ENCODE measurements at regions not wholly inside any gene's neighbourhood (a gene's known extent, or its start where the extent isn't known, plus 50 kb on each side); places are given as distances from the start of the nearest gene placed in this dataset.

- no peak for ATAC-seq
- H3K4me1 ChIP-seq = no peaks in the 10 kb centered on the region
- H3K27ac ChIP-seq = no peak overlapping the region
- no peaks in the 10 kb centered on the region for H3K27me3 ChIP-seq (ENCODE audit: low read depth)
- H3K9me3 ChIP-seq = no peaks in the 10 kb centered on the region
- no peaks in the 10 kb centered on the region for H3K36me3 ChIP-seq
- intact Hi-C loops (cut with DNase I) = no loop called here
- no peak for DNase-seq
- TF ChIP-seq, protein P1, sequence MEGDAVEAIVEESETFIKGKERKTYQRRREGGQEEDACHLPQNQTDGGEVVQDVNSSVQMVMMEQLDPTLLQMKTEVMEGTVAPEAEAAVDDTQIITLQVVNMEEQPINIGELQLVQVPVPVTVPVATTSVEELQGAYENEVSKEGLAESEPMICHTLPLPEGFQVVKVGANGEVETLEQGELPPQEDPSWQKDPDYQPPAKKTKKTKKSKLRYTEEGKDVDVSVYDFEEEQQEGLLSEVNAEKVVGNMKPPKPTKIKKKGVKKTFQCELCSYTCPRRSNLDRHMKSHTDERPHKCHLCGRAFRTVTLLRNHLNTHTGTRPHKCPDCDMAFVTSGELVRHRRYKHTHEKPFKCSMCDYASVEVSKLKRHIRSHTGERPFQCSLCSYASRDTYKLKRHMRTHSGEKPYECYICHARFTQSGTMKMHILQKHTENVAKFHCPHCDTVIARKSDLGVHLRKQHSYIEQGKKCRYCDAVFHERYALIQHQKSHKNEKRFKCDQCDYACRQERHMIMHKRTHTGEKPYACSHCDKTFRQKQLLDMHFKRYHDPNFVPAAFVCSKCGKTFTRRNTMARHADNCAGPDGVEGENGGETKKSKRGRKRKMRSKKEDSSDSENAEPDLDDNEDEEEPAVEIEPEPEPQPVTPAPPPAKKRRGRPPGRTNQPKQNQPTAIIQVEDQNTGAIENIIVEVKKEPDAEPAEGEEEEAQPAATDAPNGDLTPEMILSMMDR (IDR thresholded peaks at IDR 0.05) = no peak
- H3K4me3 ChIP-seq = no peak overlapping the region
Observed at GRCh38 chr4:14315129-14315528, 687.2 kb upstream of the CPEB2 start.

- Histone ChIP-seq H3K36me3 (no peaks in the 10 kb centered on the region), H3K9me3 (no peaks in the 10 kb centered on the region), H3K27me3 (ENCODE audit: low read depth) (no peaks in the 10 kb centered on the region), H3K4me1 (no peaks in the 10 kb centered on the region), H3K27ac (no peak overlapping the region), H3K4me3 (no peak overlapping the region)
- no peak for ATAC-seq
- TF ChIP-seq, protein P1 (IDR thresholded peaks at IDR 0.05) = no peak
- intact Hi-C loops (cut with DNase I) = no loop called here
- DNase-seq = no peak
Observed at GRCh38 chr4:14317351-14317750, 684.9 kb upstream of the CPEB2 start.

GRCh38 chr4:14318671-14319070, 683.6 kb upstream of the CPEB2 start:
- H3K27ac ChIP-seq = no peak overlapping the region
- H3K36me3 ChIP-seq = no peaks in the 10 kb centered on the region
- TF ChIP-seq, protein P1 (IDR thresholded peaks at IDR 0.05) = no peak
- no peak overlapping the region for H3K4me3 ChIP-seq
- no peak for DNase-seq
- intact Hi-C loops (cut with DNase I) = no loop called here
- no peak for ATAC-seq
- H3K27me3 ChIP-seq (ENCODE audit: low read depth) = no peaks in the 10 kb centered on the region
- no peaks in the 10 kb centered on the region for H3K4me1 ChIP-seq
- H3K9me3 ChIP-seq = no peaks in the 10 kb centered on the region

- Histone ChIP-seq H3K27ac (no peak overlapping the region), H3K27me3 (ENCODE audit: low read depth) (no peaks in the 10 kb centered on the region), H3K4me3 (no peak overlapping the region), H3K36me3 (no peaks in the 10 kb centered on the region), H3K4me1 (no peaks in the 10 kb centered on the region), H3K9me3 (no peaks in the 10 kb centered on the region)
- DNase-seq (no peak), ATAC-seq (no peak)
- intact Hi-C loops (cut with DNase I) = no loop called here
- TF ChIP-seq, protein P1 (IDR thresholded peaks at IDR 0.05) = no peak
Observed at GRCh38 chr4:14321723-14322122, 680.6 kb upstream of the CPEB2 start.

GRCh38 chr4:14323191-14323590, 679.1 kb upstream of the CPEB2 start:
- DNase-seq (no peak), ATAC-seq (no peak)
- H3K27me3 ChIP-seq (ENCODE audit: low read depth) = no peaks in the 10 kb centered on the region
- H3K4me3 ChIP-seq = no peak overlapping the region
- intact Hi-C loops (cut with DNase I) = no loop called here
- TF ChIP-seq, protein P1 (IDR thresholded peaks at IDR 0.05) = no peak
- H3K4me1 ChIP-seq = no peaks in the 10 kb centered on the region
- no peak overlapping the region for H3K27ac ChIP-seq
- no peaks in the 10 kb centered on the region for H3K36me3 ChIP-seq
- H3K9me3 ChIP-seq = no peaks in the 10 kb centered on the region

DNA sequence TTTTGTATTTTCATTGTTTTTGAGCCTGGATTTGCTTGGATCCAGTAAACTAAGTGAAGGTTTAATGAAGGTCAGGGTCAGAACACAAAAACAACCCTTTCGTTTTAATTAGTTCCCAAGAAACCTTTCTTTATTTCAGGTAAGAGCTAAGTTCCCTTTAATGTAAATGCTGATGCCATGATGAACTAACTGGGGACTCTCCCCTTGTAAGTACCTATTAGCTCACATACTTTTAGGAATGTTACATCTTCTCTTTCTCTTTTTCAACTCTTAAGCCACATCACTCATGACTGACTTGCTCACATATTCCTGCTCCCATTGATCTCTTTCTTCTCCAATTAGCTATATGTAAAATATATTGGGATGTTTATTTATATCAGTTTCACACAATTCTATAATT, 673.1 kb upstream of the CPEB2 start:
- no peaks in the 10 kb centered on the region for H3K27me3 ChIP-seq (ENCODE audit: low read depth)
- no peak overlapping the region for H3K27ac ChIP-seq
- H3K9me3 ChIP-seq = no peaks in the 10 kb centered on the region
- no peak for ATAC-seq
- H3K4me3 ChIP-seq = no peak overlapping the region
- DNase-seq = no peak
- intact Hi-C loops (cut with DNase I) = no loop called here
- H3K36me3 ChIP-seq = no peaks in the 10 kb centered on the region
- H3K4me1 ChIP-seq = no peaks in the 10 kb centered on the region
- TF ChIP-seq, protein P1 (IDR thresholded peaks at IDR 0.05) = no peak

Measured in lower lobe of right lung (tissue), 2 donors.